ENCODE measurements at regions not wholly inside any gene's neighbourhood (a gene's known extent, or its start where the extent isn't known, plus 50 kb on each side); places are given as distances from the start of the nearest gene placed in this dataset.

GRCh38 chr2:176477336-176477735 lies 208.1 kb downstream of the MTX2 start:
- TF ChIP-seq, protein P1, sequence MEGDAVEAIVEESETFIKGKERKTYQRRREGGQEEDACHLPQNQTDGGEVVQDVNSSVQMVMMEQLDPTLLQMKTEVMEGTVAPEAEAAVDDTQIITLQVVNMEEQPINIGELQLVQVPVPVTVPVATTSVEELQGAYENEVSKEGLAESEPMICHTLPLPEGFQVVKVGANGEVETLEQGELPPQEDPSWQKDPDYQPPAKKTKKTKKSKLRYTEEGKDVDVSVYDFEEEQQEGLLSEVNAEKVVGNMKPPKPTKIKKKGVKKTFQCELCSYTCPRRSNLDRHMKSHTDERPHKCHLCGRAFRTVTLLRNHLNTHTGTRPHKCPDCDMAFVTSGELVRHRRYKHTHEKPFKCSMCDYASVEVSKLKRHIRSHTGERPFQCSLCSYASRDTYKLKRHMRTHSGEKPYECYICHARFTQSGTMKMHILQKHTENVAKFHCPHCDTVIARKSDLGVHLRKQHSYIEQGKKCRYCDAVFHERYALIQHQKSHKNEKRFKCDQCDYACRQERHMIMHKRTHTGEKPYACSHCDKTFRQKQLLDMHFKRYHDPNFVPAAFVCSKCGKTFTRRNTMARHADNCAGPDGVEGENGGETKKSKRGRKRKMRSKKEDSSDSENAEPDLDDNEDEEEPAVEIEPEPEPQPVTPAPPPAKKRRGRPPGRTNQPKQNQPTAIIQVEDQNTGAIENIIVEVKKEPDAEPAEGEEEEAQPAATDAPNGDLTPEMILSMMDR (conservative IDR thresholded peaks at IDR 0.05; ENCODE audit: low read length): no peak
- TF ChIP-seq EZH2phosphoT487 (IDR thresholded peaks at IDR 0.05; ENCODE audit: borderline replicate concordance, low read depth, low read length): no peak
